HUES64 (cell line): ENCODE measurements at regions not wholly inside any gene's neighbourhood (a gene's known extent, or its start where the extent isn't known, plus 50 kb on each side); places are given as distances from the start of the nearest gene placed in this dataset.
"Not testable (repeated sequence)": the region's sequence is repeated elsewhere in the genome, so short reads cannot be mapped to it uniquely, and the experiment has no call there.

ENCODE experiments used
- H3K27ac ChIP-seq: 2 replicates; pipeline ENCODE4 v1.7.0; 2013; ENCODE audit warnings: low read depth, low read length, inconsistent platforms
- H3K27me3 ChIP-seq: 2 replicates; pipeline ENCODE4 v1.6.1; 2013; ENCODE audit warnings: mild to moderate bottlenecking, low read length; ENCODE audit not compliant: insufficient read depth
- H3K36me3 ChIP-seq: 2 replicates; pipeline ENCODE4 v1.6.1; 2013; ENCODE audit warnings: mild to moderate bottlenecking, low read length; ENCODE audit not compliant: insufficient read depth
- H3K4me1 ChIP-seq: 2 replicates; pipeline ENCODE4 v1.6.1; 2013; ENCODE audit warnings: mild to moderate bottlenecking, low read length, moderate library complexity; ENCODE audit not compliant: insufficient read depth
- H3K4me3 ChIP-seq: 2 replicates; pipeline ENCODE4 v1.5.1; 2013; ENCODE audit warnings: mild to moderate bottlenecking, low read length, moderate library complexity
- H3K9ac ChIP-seq: 2 replicates; pipeline ENCODE4 v1.6.1; 2013; ENCODE audit warnings: mild to moderate bottlenecking, low read depth, low read length
- H3K9me3 ChIP-seq: 2 replicates; pipeline ENCODE4 v1.6.1; 2013; ENCODE audit warnings: low read depth, low read length; ENCODE audit not compliant: insufficient read depth
- WGBS: fragments of 150-250, 120-280 bp; methylation state at CpG from one replicate; pipeline ENCODE4 v1.1.7; 2013; ENCODE audit warnings: missing lambda C conversion rate; 5-methylcytosine and 5-hydroxymethylcytosine counted together

- no peaks in the 10 kb centered on the region for H3K9me3 ChIP-seq
- 85% methylated on average over 3 of the region's 3 CpGs for WGBS
- no peaks in the 10 kb centered on the region for H3K36me3 ChIP-seq
Observed at GRCh38 chr3:74217467-74217866, 397.0 kb downstream of the CNTN3 start.

GRCh38 chr3:74214286-74214685 is 400.2 kb downstream of the CNTN3 start:
- Histone ChIP-seq H3K9ac (no peak overlapping the region), H3K9me3 (no peaks in the 10 kb centered on the region), H3K4me3 (no peak overlapping the region), H3K36me3 (no peaks in the 10 kb centered on the region), H3K27ac (no peak overlapping the region), H3K27me3 (no peaks in the 10 kb centered on the region), H3K4me1 (no peaks in the 10 kb centered on the region)
- WGBS, result 98% methylated on average over 4 of the region's 4 CpGs

More at GRCh38 chr3:74217467-74217866, 397.0 kb downstream of the CNTN3 start:
- Histone ChIP-seq H3K27me3 (no peaks in the 10 kb centered on the region), H3K4me3 (no peak overlapping the region), H3K4me1 (no peaks in the 10 kb centered on the region), H3K9ac (no peak overlapping the region), H3K27ac (no peak overlapping the region)

- Histone ChIP-seq H3K27ac (no peak overlapping the region), H3K9me3 (no peaks in the 10 kb centered on the region), H3K36me3 (no peaks in the 10 kb centered on the region), H3K4me1 (no peaks in the 10 kb centered on the region), H3K27me3 (no peaks in the 10 kb centered on the region), H3K4me3 (no peak overlapping the region), H3K9ac (no peak overlapping the region)
Observed at GRCh38 chr3:74210739-74211138, 403.7 kb downstream of the CNTN3 start.

GRCh38 chr3:74200952-74201351 is 413.5 kb downstream of the CNTN3 start:
- no peaks in the 10 kb centered on the region for H3K27me3 ChIP-seq
- no peak overlapping the region for H3K9ac ChIP-seq
- no peak overlapping the region for H3K27ac ChIP-seq
- no peaks in the 10 kb centered on the region for H3K36me3 ChIP-seq
- H3K4me1 ChIP-seq, result no peaks in the 10 kb centered on the region
- no peak overlapping the region for H3K4me3 ChIP-seq
- WGBS, result 90% methylated on average over 2 of the region's 2 CpGs
- peaks cover 14% of the 10 kb centered on the region for H3K9me3 ChIP-seq

- not testable (repeated sequence) for H3K4me1 ChIP-seq, H3K9ac ChIP-seq, H3K27ac ChIP-seq, H3K4me3 ChIP-seq, H3K27me3 ChIP-seq, H3K9me3 ChIP-seq, H3K36me3 ChIP-seq
- 96% methylated on average over 5 of the region's 5 CpGs for WGBS
Observed at GRCh38 chr3:74178664-74179063, 435.8 kb downstream of the CNTN3 start.

- H3K4me1 ChIP-seq, result no peaks in the 10 kb centered on the region
- 100% methylated on average over 2 of the region's 2 CpGs for WGBS
- no peak overlapping the region for H3K4me3 ChIP-seq
- no peaks in the 10 kb centered on the region for H3K9me3 ChIP-seq
- no peak overlapping the region for H3K9ac ChIP-seq
- H3K27ac ChIP-seq, result no peak overlapping the region
- no peaks in the 10 kb centered on the region for H3K27me3 ChIP-seq
- no peaks in the 10 kb centered on the region for H3K36me3 ChIP-seq
Observed at GRCh38 chr3:74173090-74173489, 441.4 kb downstream of the CNTN3 start.

- no peaks in the 10 kb centered on the region for H3K36me3 ChIP-seq
- H3K9ac ChIP-seq, result no peak overlapping the region
- no peaks in the 10 kb centered on the region for H3K27me3 ChIP-seq
- H3K27ac ChIP-seq, result no peak overlapping the region
- no peaks in the 10 kb centered on the region for H3K4me1 ChIP-seq
- WGBS, result 94% methylated on average over 1 of the region's 1 CpG
- H3K4me3 ChIP-seq, result no peak overlapping the region
- peaks cover 10% of the 10 kb centered on the region for H3K9me3 ChIP-seq
Observed at GRCh38 chr3:74167926-74168325, 446.5 kb downstream of the CNTN3 start.

- Histone ChIP-seq H3K9ac (no peak overlapping the region), H3K36me3 (no peaks in the 10 kb centered on the region), H3K27ac (no peak overlapping the region), H3K27me3 (no peaks in the 10 kb centered on the region), H3K9me3 (peaks cover 13% of the 10 kb centered on the region), H3K4me1 (no peaks in the 10 kb centered on the region), H3K4me3 (no peak overlapping the region)
- 80% methylated on average over 1 of the region's 4 CpGs for WGBS
Observed at GRCh38 chr3:74165211-74165610, 449.2 kb downstream of the CNTN3 start.

- no peaks in the 10 kb centered on the region for H3K9me3 ChIP-seq
- H3K27ac ChIP-seq, result no peak overlapping the region
- no peak overlapping the region for H3K9ac ChIP-seq
- H3K27me3 ChIP-seq, result no peaks in the 10 kb centered on the region
- no peaks in the 10 kb centered on the region for H3K4me1 ChIP-seq
- H3K36me3 ChIP-seq, result no peaks in the 10 kb centered on the region
- no peak overlapping the region for H3K4me3 ChIP-seq
Observed at GRCh38 chr3:74149466-74149865, 465.0 kb downstream of the CNTN3 start.

GRCh38 chr3:74145277-74145676 is 469.2 kb downstream of the CNTN3 start:
- H3K4me3 ChIP-seq, result no peak overlapping the region
- no peak overlapping the region for H3K9ac ChIP-seq
- H3K27ac ChIP-seq, result no peak overlapping the region
- 89% methylated on average over 1 of the region's 1 CpG for WGBS
- H3K27me3 ChIP-seq, result no peaks in the 10 kb centered on the region
- no peaks in the 10 kb centered on the region for H3K36me3 ChIP-seq
- no peaks in the 10 kb centered on the region for H3K9me3 ChIP-seq
- H3K4me1 ChIP-seq, result no peaks in the 10 kb centered on the region

- Histone ChIP-seq H3K27me3 (no peaks in the 10 kb centered on the region), H3K36me3 (no peaks in the 10 kb centered on the region), H3K9ac (no peak overlapping the region), H3K4me1 (0 out of 2 replicates have a peak, but pooled peaks cover under 1% of the 10 kb centered on the region), H3K9me3 (no peaks in the 10 kb centered on the region), H3K4me3 (no peak overlapping the region), H3K27ac (no peak overlapping the region)
- WGBS, result 71% methylated on average over 3 of the region's 3 CpGs
Observed at GRCh38 chr3:74139648-74140047, 474.8 kb downstream of the CNTN3 start.

- Histone ChIP-seq H3K4me1 (0 out of 2 replicates have a peak, but pooled peaks cover 2% of the 10 kb centered on the region), H3K36me3 (no peaks in the 10 kb centered on the region), H3K4me3 (no peak overlapping the region), H3K27ac (no peak overlapping the region), H3K27me3 (no peaks in the 10 kb centered on the region), H3K9ac (no peak overlapping the region), H3K9me3 (no peaks in the 10 kb centered on the region)
Observed at GRCh38 chr3:74137790-74138189, 476.7 kb downstream of the CNTN3 start.
